Upper lobe of left lung (tissue), 4 donors: ENCODE measurements at regions not wholly inside any gene's neighbourhood (a gene's known extent, or its start where the extent isn't known, plus 50 kb on each side); places are given as distances from the start of the nearest gene placed in this dataset.

Experiments
- CTCF ChIP-seq, 6 experiments: fragments of 450-650 bp in 4 of 6; fragments of 200-600 bp in 2 of 6; sonication (generic) in 2 of 6; IDR thresholded peaks; one replicate each; pipeline ENCODE4 v1.5.1; 2016 to 2019; ENCODE audit warnings: antibody characterized with exemption in 6 of 6
- POLR2A ChIP-seq, 4 donors: fragments of 450-650 bp; IDR thresholded peaks; one replicate each; pipeline ENCODE4 v1.5.1; 2016 to 2017; ENCODE audit warnings: antibody characterized with exemption in 4 of 4, mild to moderate bottlenecking in 2 of 4
- POLR2AphosphoS5 ChIP-seq, 2 donors: sonication (generic); formaldehyde crosslinking; IDR thresholded peaks; one replicate each; pipeline ENCODE4 v1.5.1; 2017; ENCODE audit warnings: antibody characterized with exemption in 2 of 2

DNA sequence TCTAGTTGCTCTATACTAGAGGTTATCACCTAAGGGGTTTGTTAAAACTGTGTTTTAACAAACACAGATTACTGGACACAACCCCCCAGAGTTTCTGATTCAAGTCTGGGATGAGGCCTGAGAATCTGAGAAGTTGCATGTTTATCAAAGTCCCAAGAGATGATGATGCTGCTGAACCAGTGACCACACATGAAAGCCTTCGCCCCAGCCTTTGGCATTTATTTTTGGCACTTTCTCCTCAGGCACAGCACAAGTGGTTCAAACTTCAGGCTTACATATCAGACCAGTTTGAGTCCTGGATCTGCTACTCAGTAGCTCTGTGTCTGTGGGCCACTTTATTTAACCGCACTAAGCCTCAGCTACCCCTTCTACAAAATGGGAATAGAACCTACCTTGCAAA is 407.2 kb upstream of the PIK3R1 start:
- TF ChIP-seq CTCF (IDR thresholded peaks at IDR 0.05) (no peak), POLR2A (IDR thresholded peaks at IDR 0.05) (no peak), POLR2AphosphoS5 (IDR thresholded peaks at IDR 0.05) (no peak)
